ENCODE measurements at regions not wholly inside any gene's neighbourhood (a gene's known extent, or its start where the extent isn't known, plus 50 kb on each side); places are given as distances from the start of the nearest gene placed in this dataset.

DNA sequence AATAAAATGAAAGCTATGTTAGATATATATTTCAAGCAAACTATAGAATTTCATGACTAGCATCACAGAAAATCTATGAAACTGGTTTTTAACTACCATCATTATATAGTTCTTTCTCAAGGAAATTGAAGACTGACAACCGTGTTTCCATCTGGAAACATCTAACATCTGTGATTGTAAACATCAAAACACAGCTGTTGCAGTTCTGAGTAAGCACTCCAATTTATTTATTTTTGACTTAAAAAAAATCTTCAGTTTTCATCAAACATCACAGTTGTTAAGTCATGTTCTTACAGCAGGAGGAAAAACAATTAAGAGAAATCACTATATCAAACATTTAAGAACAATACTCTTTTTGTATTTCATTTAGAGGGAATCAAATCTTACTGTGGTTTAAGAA, 1653.0 kb upstream of the MIR17HG start:
- DNase-seq (no peak), ATAC-seq (no peak)
- Histone ChIP-seq H3K9me3 (ENCODE audit: control insufficient read depth, insufficient read depth, low read length) (no peaks in the 10 kb centered on the region), H3K4me1 (ENCODE audit: control insufficient read depth, insufficient read depth, low read length) (no peaks in the 10 kb centered on the region), H3K4me3 (ENCODE audit: low read length) (no peak overlapping the region), H3K27me3 (ENCODE audit: control insufficient read depth, insufficient read depth, low read length) (no peaks in the 10 kb centered on the region), H3K36me3 (ENCODE audit: control insufficient read depth, insufficient read depth, low read length) (no peaks in the 10 kb centered on the region), H3K27ac (ENCODE audit: low read length) (no peak overlapping the region)
- 75% methylated on average over 1 of the region's 1 CpG for WGBS (ENCODE audit: insufficient coverage)
- Mint-ChIP-seq H3K4me3 (no peak overlapping the region), H3K4me1 (no peaks in the 10 kb centered on the region), H3K27me3 (ENCODE audit: low read depth in 2 of 2) (no peaks in the 10 kb centered on the region), H3K27ac (no peak overlapping the region), H3K36me3 (no peaks in the 10 kb centered on the region), H3K9me3 (peaks cover 2 to 6% of the 10 kb centered on the region in 2 donors)
- TF ChIP-seq, protein P1, sequence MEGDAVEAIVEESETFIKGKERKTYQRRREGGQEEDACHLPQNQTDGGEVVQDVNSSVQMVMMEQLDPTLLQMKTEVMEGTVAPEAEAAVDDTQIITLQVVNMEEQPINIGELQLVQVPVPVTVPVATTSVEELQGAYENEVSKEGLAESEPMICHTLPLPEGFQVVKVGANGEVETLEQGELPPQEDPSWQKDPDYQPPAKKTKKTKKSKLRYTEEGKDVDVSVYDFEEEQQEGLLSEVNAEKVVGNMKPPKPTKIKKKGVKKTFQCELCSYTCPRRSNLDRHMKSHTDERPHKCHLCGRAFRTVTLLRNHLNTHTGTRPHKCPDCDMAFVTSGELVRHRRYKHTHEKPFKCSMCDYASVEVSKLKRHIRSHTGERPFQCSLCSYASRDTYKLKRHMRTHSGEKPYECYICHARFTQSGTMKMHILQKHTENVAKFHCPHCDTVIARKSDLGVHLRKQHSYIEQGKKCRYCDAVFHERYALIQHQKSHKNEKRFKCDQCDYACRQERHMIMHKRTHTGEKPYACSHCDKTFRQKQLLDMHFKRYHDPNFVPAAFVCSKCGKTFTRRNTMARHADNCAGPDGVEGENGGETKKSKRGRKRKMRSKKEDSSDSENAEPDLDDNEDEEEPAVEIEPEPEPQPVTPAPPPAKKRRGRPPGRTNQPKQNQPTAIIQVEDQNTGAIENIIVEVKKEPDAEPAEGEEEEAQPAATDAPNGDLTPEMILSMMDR (IDR thresholded peaks at IDR 0.05) = no peak
- intact Hi-C loops (cut with micrococcal nuclease) = no loop called here

DNA sequence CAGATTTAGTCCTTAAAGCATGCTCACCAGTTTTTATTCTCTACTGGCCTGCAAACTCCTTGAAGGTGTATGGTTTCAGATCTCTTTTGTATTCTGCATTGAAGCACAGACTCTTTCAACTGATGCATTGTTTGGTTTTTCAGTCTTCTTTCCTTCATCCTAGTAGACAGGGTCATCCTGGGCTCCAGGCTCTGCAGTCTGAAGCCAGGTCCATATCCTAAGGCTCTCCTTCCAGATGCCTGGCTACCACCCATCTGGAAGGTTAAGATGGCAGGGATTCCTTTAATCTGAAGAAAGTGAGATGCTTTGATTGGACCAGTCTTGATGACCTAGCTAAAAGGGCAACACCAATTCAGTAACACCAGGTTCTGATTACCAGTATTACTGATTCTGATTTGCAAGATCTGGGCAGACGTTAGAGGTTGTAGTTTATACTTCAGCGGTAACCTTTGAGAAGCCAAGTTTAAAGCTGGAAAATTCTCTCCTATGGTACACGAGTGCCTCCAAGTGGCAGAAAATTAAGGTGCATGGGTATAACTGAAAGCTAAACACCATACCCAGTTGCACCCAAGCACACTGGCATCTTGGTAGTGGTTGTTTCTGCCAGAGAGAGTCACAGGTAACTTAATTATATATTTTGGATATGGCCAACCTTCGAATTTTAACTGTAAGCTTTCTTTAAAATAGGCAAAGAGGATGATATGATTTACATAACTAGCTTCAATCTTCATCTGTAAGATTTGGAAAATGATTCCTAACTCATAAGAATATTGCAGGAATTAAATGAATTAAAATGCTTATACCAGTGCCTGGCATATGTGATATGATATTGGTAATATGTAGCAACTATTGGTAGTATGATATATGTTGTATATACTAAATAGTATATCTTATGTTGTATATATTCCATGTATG, 1651.9 kb upstream of the MIR17HG start:
- no peak for DNase-seq
- Mint-ChIP-seq H3K27ac (no peak overlapping the region), H3K9me3 (peaks cover 2 to 5% of the 10 kb centered on the region in 2 donors), H3K36me3 (no peaks in the 10 kb centered on the region), H3K4me1 (no peaks in the 10 kb centered on the region), H3K27me3 (ENCODE audit: low read depth in 2 of 2) (no peaks in the 10 kb centered on the region), H3K4me3 (no peak overlapping the region)
- TF ChIP-seq, protein P1 (IDR thresholded peaks at IDR 0.05) = no peak
- no peak for ATAC-seq
- 0% methylated on average over 2 of the region's 4 CpGs for WGBS (ENCODE audit: insufficient coverage)
- H3K27ac ChIP-seq (ENCODE audit: low read length) = no peak overlapping the region
- H3K4me1 ChIP-seq (ENCODE audit: control insufficient read depth, insufficient read depth, low read length) = no peaks in the 10 kb centered on the region
- intact Hi-C loops (cut with micrococcal nuclease) = no loop called here
- no peaks in the 10 kb centered on the region for H3K27me3 ChIP-seq (ENCODE audit: control insufficient read depth, insufficient read depth, low read length)
- H3K9me3 ChIP-seq (ENCODE audit: control insufficient read depth, insufficient read depth, low read length) = no peaks in the 10 kb centered on the region
- H3K36me3 ChIP-seq (ENCODE audit: control insufficient read depth, insufficient read depth, low read length) = no peaks in the 10 kb centered on the region
- H3K4me3 ChIP-seq (ENCODE audit: low read length) = no peak overlapping the region

GRCh38 chr13:89701913-89702312, 1645.6 kb upstream of the MIR17HG start:
- Histone ChIP-seq H3K9me3 (ENCODE audit: control insufficient read depth, insufficient read depth, low read length) (no peaks in the 10 kb centered on the region), H3K4me1 (ENCODE audit: control insufficient read depth, insufficient read depth, low read length) (no peaks in the 10 kb centered on the region), H3K36me3 (ENCODE audit: control insufficient read depth, insufficient read depth, low read length) (no peaks in the 10 kb centered on the region), H3K27me3 (ENCODE audit: control insufficient read depth, insufficient read depth, low read length) (no peaks in the 10 kb centered on the region), H3K27ac (ENCODE audit: low read length) (no peak overlapping the region), H3K4me3 (ENCODE audit: low read length) (no peak overlapping the region)
- DNase-seq (no peak), ATAC-seq (no peak)
- no peak overlapping the region for H3K27ac Mint-ChIP-seq
- H3K36me3 Mint-ChIP-seq = peaks cover 6% of the 10 kb centered on the region
- 92% methylated on average over 9 of the region's 9 CpGs for WGBS (ENCODE audit: insufficient coverage)
- H3K4me1 Mint-ChIP-seq = no peaks in the 10 kb centered on the region
- intact Hi-C loops (cut with micrococcal nuclease) = no loop called here
- no peak overlapping the region for H3K4me3 Mint-ChIP-seq
- H3K27me3 Mint-ChIP-seq (ENCODE audit: low read depth in 2 of 2) = no peaks in the 10 kb centered on the region
- H3K9me3 Mint-ChIP-seq = peaks cover 10 to 21% of the 10 kb centered on the region in 2 donors
- TF ChIP-seq, protein P1 (IDR thresholded peaks at IDR 0.05) = no peak

DNA sequence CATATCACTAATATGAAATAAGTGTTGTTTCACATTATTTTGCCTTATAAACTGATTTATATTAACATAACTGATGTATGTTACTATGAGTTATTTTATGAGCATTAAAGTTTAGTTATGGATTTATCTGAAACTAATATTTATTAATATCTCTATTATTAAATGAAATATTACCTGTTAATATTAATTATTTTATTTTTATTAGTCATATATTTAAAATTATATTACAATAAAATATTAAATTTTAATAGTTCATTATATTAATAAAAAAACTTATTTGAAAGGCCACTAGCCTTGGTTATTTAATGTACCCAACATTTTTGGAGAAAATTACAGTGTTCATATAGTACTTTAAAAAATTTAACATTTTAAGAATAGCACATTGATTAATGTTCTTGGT, 1643.4 kb upstream of the MIR17HG start:
- no peaks in the 10 kb centered on the region for H3K27me3 Mint-ChIP-seq (ENCODE audit: low read depth in 2 of 2)
- H3K4me1 Mint-ChIP-seq = no peaks in the 10 kb centered on the region
- intact Hi-C loops (cut with micrococcal nuclease) = no loop called here
- H3K27ac ChIP-seq (ENCODE audit: low read length) = no peak overlapping the region
- peaks cover 6% of the 10 kb centered on the region for H3K36me3 Mint-ChIP-seq
- DNase-seq = no peak
- no peaks in the 10 kb centered on the region for H3K27me3 ChIP-seq (ENCODE audit: control insufficient read depth, insufficient read depth, low read length)
- H3K4me3 Mint-ChIP-seq = no peak overlapping the region
- H3K9me3 Mint-ChIP-seq = peaks cover 13 to 23% of the 10 kb centered on the region in 2 donors
- TF ChIP-seq, protein P1 (IDR thresholded peaks at IDR 0.05) = no peak
- no peaks in the 10 kb centered on the region for H3K9me3 ChIP-seq (ENCODE audit: control insufficient read depth, insufficient read depth, low read length)
- H3K4me1 ChIP-seq (ENCODE audit: control insufficient read depth, insufficient read depth, low read length) = no peaks in the 10 kb centered on the region
- H3K36me3 ChIP-seq (ENCODE audit: control insufficient read depth, insufficient read depth, low read length) = no peaks in the 10 kb centered on the region
- no peak for ATAC-seq
- no peak overlapping the region for H3K27ac Mint-ChIP-seq
- H3K4me3 ChIP-seq (ENCODE audit: low read length) = no peak overlapping the region
